HT1080 (cell line): ENCODE measurements at regions not wholly inside any gene's neighbourhood (a gene's known extent, or its start where the extent isn't known, plus 50 kb on each side); places are given as distances from the start of the nearest gene placed in this dataset.

Experiments used
- DNase-seq: peaks from one replicate; pipeline ENCODE4 v3.0.0-alpha.2; 2015; ENCODE audit warnings: low read depth

GRCh38 chr12:27179400-27180214 is 64.5 kb upstream of the STK38L start:
- peak; percentile 90 for DNase-seq

DNA sequence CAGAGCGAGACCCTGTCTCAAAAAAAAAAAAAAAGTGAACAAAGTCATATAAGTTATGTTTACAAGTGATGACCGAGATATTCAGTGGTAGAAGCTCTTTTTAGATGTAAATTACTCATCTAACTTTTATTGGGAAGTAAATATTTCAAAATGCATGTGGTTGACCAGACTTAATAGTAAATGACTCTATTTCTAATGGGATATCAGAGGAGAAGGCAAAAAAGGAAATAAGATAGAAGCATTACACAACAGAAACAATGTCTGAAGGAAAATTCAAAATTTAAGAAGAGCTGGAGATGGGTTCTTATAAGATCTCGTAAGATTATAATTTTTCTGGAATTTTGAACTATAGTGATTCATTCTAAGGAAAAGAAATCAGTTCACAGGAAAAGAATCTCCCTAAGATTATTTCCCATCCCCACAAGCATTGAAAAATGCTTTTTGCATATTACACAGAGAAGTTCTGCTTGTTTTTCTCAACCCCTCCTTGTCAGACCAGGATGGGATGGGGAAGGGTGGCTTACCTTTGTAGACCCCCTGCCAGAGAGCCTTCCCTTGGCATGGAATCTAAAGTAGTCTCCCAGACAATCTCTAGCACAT is 63.1 kb upstream of the STK38L start:
- DNase-seq, result no peak

DNA sequence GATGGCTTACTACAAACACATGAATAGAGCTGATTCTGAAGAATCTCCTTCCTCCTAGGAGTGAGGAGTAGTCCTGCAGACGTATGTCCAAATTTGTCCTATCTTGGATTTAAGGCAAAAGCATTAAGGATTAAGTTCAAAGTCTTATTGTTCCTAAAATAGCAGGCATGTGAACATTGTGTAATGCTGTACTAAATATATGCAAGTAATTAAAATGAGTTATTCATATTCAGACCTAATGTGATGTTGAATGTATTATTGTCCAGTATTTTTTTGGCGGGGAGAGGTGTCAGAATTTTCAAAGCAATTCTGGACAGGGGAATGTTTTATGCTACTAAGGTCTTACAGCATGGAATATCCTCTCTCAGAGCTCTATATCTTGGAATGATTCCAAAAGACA is 60.7 kb upstream of the STK38L start:
- no peak for DNase-seq

GRCh38 chr12:27185234-27186021 is 58.7 kb upstream of the STK38L start:
- peak; percentile 88 for DNase-seq

DNA sequence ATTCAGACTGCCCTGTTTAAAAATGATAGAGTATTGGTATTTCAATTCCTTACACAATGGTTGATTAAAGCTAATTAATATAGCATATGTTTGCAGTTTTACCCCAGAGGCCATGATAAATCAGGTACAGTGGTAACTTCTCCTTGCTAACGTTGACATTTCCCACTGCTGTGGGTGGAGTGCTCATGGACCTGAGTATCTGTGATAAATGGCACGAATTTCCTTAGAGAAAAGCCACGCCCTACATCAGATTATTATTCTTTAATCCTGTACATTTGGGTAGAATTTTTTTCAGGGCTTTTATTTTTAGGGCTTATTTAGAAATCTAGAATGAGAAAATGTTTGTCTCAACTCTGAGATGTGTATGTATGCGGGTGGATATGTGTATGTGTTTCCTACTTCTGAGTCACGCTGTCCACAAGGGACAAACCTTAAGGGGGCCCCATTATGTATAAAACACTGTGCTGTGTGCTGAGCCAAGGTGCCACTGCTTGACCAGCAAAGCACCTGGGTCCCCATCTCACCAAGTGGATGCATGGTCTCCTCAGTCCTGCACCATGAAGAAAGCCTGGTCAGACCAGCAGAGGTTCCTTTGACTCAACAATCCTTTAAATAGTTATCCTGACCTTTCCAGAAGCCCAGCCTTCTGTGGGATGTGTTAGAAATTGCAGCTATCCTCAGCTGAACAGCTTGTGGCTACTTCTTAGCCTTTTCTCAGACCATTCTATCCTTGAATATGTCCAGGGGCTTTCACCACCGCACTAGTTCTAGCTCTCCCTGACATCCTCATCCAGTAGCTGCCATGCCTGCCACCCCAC is 57.9 kb upstream of the STK38L start:
- no peak for DNase-seq

- no peak for DNase-seq
These were observed 56.4 kb upstream of the STK38L start for GRCh38 chr12:27187697-27188096.

DNA sequence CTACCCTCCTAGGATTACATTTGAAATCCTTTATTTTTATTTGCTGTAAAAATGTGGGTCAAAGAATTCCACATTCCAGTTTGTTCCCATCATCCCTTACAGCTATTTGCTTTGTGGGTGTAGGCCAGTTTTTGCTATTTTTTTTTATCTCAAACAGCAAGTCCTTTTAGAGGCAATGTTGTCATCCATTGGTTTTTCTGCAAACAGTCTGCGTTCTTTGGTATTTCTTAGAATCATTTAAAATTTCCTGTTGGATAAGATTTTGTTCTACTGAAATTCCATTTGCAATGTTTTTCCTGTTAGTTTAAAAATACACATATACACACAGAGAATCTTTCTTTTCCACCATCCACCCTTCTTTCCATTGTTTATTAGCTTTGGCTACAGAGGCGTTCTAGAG is 53.3 kb upstream of the STK38L start:
- DNase-seq, result no peak

- DNase-seq, result no peak
These were observed 52.6 kb upstream of the STK38L start for GRCh38 chr12:27191531-27191930.

DNA sequence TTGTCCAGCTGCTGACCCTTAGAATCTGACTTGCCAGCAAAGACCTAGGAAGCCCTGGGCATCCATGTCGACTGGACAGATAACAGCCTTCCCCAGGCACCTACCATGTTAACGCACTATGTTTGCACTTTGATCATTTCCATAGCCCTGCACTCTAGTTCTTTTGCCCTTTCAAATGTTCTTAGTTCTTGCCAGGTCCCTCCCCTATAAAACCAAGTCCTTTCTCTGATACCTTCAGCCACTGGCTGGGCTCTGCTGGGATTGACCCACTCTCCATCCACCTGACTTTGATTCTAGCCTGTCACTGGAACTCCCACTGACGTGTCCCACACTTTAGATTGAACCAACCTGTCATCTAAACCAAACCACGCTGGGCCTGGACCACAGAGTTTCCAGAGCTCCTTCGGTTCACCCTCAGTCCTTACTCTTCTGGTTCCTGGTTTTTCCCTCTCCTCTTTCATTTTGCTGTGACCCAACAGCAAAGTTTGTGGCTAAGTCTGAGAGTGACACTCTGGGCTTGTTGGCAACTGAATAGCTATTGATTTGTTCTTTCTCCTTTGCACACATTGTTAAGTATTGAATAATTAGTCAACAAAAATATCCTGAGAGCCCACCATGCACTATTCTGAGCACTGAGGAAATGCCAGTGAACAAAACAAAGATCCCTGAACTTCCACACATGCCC is 51.8 kb upstream of the STK38L start:
- no peak for DNase-seq

DNA sequence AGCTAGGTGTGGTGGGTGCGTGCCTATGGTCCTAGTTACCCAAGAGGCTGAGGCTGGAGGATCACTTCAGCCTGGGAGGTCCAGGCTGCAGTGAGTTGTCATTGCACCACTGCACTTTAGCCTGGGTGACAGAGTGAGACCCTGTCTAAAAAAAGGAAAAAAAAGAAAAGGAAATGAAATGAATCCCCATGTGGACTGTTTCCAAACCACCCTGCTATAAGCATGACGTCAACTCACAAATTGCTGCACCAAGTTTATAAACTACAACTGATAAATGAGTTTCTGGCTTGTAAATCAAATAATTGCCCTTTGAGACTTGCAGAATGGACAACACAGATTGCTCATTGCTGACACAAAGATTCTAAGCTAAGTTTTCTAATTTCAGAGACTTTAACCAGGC is 51.0 kb upstream of the STK38L start:
- peak; percentile 46 for DNase-seq

DNA sequence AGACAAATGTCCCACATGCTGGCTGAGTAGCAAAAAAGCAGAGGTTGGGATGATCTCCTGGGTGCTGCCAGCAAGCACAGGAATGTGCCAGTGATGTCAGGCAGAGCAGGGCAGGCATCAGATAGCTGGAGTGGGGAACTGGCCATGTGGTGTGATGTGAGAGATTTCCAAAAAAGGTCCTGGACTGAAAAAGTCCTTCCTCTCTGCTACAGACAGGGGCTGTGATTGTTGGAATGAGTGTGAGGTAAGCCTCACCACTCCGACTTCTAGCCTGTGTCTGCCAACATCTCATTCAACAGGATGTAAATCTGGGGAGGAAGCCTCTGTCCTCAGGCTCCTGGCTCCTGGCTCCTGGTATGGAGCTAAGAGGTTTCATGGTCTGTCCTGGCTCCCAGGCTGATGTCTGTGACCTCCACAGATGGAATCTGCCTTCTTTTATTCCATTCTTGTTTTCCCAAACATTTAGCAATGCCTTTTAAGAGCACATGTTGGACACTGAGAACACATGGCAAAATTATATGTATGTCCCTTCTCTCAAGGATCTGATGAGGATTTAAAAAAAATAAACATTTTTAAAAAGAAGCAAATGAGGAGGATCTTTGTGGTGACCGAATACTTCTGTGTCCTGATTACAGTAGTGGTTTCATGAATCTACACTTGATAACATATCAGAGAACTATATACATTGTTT is 50.1 kb upstream of the STK38L start:
- peak; percentile 80 for DNase-seq
